Liver (tissue), 3 donors: ENCODE measurements at regions not wholly inside any gene's neighbourhood (a gene's known extent, or its start where the extent isn't known, plus 50 kb on each side); places are given as distances from the start of the nearest gene placed in this dataset.

Experiments used
- ATF3 ChIP-seq: IDR thresholded peaks from 2 replicates; pipeline ENCODE4 v1.6.1; 2016; ENCODE audit warnings: antibody characterized with exemption
- FOXA1 ChIP-seq: IDR thresholded peaks from 2 replicates; pipeline ENCODE4 v1.6.1; 2016; ENCODE audit warnings: antibody characterized with exemption
- FOXA2 ChIP-seq: IDR thresholded peaks from 2 replicates; pipeline ENCODE4 v1.6.1; 2016; ENCODE audit warnings: antibody characterized with exemption
- JUND ChIP-seq, 2 donors: IDR thresholded peaks; 2 replicates each; pipeline ENCODE4 v1.6.1; 2016; ENCODE audit warnings: antibody characterized with exemption in 2 of 2
- RAD21 ChIP-seq, 2 donors: IDR thresholded peaks; 2 replicates each; pipeline ENCODE4 v1.6.1; 2016; ENCODE audit warnings: antibody characterized with exemption in 2 of 2, mild to moderate bottlenecking in 2 of 2
- RXRA ChIP-seq, 2 donors: IDR thresholded peaks; 2 replicates each; pipeline ENCODE4 v1.6.1; 2017 to 2018; ENCODE audit warnings: antibody characterized with exemption in 2 of 2, mild to moderate bottlenecking in 1 of 2
- SP1 ChIP-seq: IDR thresholded peaks from 2 replicates; pipeline ENCODE4 v1.6.1; 2018; ENCODE audit warnings: antibody characterized with exemption, mild to moderate bottlenecking
- TAF1 ChIP-seq: conservative IDR thresholded peaks from 2 replicates; pipeline ENCODE4 v1.6.1; 2016; ENCODE audit warnings: antibody characterized with exemption, mild to moderate bottlenecking
- YY1 ChIP-seq: IDR thresholded peaks from 2 replicates; pipeline ENCODE4 v1.6.1; 2016; ENCODE audit warnings: antibody characterized with exemption, mild to moderate bottlenecking
- TF ChIP-seq, protein P1 (sequence below): fragments of 150-350 bp; IDR thresholded peaks from 2 replicates; pipeline ENCODE4 v1.5.1; 2017; ENCODE audit warnings: improper control_type of control experiment, low read depth, low read length; ENCODE audit not compliant: missing input control
- TF ChIP-seq, protein P2 (sequence below): IDR thresholded peaks from 2 replicates; pipeline ENCODE4 v1.6.1; 2016; ENCODE audit warnings: antibody characterized with exemption
- TF ChIP-seq, protein P3 (sequence below): IDR thresholded peaks from 2 replicates; pipeline ENCODE4 v1.6.1; 2016; ENCODE audit warnings: antibody characterized with exemption, mild to moderate bottlenecking
- donor health status: healthy.
- donor health status: healthy.

DNA sequence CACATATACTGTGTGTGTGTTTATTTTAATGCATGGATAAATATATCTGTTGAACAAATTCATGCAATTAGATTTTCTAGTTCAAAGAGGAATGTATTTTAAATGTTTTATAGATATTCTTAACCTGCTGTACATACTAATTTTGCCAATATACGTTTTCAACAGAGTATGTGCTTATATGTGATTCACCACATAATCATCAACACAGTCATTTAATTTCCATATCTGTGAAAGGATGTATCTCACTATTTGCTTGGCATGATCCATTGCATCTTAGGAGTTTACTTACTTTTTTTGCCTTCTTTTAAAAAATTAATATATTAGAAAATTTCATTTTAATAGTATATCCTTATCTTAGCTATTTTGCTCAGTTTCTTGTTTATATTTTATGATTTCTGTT, 902.3 kb upstream of the CITED2 start:
- TF ChIP-seq, protein P1, sequence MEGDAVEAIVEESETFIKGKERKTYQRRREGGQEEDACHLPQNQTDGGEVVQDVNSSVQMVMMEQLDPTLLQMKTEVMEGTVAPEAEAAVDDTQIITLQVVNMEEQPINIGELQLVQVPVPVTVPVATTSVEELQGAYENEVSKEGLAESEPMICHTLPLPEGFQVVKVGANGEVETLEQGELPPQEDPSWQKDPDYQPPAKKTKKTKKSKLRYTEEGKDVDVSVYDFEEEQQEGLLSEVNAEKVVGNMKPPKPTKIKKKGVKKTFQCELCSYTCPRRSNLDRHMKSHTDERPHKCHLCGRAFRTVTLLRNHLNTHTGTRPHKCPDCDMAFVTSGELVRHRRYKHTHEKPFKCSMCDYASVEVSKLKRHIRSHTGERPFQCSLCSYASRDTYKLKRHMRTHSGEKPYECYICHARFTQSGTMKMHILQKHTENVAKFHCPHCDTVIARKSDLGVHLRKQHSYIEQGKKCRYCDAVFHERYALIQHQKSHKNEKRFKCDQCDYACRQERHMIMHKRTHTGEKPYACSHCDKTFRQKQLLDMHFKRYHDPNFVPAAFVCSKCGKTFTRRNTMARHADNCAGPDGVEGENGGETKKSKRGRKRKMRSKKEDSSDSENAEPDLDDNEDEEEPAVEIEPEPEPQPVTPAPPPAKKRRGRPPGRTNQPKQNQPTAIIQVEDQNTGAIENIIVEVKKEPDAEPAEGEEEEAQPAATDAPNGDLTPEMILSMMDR: no peak
- TF ChIP-seq ATF3 (no peak), RXRA (IDR thresholded peaks at IDR 0.05) (no peak), RAD21 (IDR thresholded peaks at IDR 0.05) (no peak), TAF1 (no peak), FOXA1 (no peak), JUND (IDR thresholded peaks at IDR 0.05) (no peak), YY1 (no peak), SP1 (no peak), FOXA2 (no peak)
- TF ChIP-seq, protein P2, sequence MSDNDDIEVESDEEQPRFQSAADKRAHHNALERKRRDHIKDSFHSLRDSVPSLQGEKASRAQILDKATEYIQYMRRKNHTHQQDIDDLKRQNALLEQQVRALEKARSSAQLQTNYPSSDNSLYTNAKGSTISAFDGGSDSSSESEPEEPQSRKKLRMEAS: no peak
- TF ChIP-seq, protein P3, sequence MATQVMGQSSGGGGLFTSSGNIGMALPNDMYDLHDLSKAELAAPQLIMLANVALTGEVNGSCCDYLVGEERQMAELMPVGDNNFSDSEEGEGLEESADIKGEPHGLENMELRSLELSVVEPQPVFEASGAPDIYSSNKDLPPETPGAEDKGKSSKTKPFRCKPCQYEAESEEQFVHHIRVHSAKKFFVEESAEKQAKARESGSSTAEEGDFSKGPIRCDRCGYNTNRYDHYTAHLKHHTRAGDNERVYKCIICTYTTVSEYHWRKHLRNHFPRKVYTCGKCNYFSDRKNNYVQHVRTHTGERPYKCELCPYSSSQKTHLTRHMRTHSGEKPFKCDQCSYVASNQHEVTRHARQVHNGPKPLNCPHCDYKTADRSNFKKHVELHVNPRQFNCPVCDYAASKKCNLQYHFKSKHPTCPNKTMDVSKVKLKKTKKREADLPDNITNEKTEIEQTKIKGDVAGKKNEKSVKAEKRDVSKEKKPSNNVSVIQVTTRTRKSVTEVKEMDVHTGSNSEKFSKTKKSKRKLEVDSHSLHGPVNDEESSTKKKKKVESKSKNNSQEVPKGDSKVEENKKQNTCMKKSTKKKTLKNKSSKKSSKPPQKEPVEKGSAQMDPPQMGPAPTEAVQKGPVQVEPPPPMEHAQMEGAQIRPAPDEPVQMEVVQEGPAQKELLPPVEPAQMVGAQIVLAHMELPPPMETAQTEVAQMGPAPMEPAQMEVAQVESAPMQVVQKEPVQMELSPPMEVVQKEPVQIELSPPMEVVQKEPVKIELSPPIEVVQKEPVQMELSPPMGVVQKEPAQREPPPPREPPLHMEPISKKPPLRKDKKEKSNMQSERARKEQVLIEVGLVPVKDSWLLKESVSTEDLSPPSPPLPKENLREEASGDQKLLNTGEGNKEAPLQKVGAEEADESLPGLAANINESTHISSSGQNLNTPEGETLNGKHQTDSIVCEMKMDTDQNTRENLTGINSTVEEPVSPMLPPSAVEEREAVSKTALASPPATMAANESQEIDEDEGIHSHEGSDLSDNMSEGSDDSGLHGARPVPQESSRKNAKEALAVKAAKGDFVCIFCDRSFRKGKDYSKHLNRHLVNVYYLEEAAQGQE: no peak
